Limb (tissue), 2 donors: ENCODE measurements at regions not wholly inside any gene's neighbourhood (a gene's known extent, or its start where the extent isn't known, plus 50 kb on each side); places are given as distances from the start of the nearest gene placed in this dataset.
"Not testable (repeated sequence)": the region's sequence is repeated elsewhere in the genome, so short reads cannot be mapped to it uniquely, and the experiment has no call there.

Experiments used
- DNase-seq, 2 donors: peaks; one replicate each; pipeline ENCODE4 v3.0.0-alpha.2; 2016; ENCODE audit errors: extremely low spot score in 2 of 2

DNA sequence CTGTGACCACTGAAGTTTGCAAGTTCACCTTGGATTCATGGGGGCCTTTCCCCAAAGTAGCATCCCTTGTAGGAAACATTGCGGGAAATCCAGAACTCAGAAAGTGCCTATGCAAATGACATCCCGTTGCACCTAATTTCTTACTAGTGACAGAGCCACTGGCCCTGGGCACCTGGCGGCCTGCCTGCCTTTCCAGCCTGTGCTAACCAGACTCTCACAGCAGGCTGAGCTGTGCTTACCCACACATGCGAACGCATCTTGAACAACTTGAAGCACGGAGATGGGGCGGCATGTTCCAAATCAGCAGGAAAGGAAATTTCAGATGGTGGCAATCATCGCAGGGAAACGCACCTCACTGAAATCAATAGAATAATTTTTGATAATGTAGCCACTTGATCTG is 405.8 kb downstream of the TMEM182 start:
- no peak for DNase-seq

DNA sequence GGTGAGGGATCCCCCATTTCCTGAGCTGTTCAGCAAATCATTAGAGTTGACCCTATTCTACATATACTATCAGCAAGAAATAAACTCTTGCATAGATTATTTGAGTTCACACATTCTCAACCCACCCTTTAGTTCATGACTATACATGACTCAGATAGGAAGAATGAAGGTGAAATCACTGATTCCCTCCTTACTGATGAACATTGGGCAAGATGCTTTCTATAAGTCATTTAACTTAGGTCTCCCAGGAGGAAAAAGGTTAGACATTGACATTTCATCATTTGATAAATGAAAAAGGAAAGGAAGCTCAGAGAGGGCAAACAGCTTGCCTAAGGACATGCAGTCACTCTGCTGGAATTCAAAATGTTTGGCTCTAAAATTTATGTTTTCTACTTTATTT is 408.0 kb downstream of the TMEM182 start:
- no peak for DNase-seq

DNA sequence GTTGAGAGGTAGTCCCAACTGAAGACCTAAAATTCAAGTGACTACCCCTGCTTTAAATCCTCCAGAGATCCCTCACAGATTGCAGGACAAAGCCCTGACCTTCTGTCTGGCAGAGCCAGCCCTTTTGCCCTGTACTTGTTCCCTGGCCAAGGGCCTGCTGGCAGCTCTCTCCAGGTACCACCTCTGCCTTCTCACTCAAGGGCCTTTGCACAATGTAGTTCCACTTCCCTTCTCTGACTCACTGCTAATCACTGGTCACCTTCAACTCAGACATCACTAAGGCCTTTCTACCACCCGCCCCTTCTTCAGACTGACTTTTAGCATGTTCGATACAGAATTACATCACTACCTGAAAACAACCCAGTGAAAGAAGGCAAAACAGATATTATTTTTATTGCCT is 411.0 kb downstream of the TMEM182 start:
- no peak for DNase-seq

DNA sequence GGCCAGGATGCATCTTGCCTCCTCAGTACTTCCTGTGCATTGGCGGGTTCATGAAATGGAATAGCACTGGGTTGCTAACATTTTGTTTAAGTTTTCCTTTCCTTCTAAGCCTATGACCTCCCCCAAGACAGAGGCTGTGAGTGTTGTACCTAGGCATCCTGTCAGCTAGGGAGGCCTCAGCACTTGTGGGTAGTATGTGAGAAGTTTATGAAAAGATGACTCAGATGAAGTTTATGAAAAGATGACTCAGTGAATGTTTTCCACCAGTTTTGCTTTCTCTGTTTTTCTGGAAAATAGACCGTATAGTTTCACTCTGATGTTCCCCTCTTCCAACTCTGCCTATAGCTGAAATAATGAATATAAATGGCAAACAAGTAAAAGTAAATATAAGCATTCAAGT is 412.9 kb downstream of the TMEM182 start:
- DNase-seq: no peak

DNA sequence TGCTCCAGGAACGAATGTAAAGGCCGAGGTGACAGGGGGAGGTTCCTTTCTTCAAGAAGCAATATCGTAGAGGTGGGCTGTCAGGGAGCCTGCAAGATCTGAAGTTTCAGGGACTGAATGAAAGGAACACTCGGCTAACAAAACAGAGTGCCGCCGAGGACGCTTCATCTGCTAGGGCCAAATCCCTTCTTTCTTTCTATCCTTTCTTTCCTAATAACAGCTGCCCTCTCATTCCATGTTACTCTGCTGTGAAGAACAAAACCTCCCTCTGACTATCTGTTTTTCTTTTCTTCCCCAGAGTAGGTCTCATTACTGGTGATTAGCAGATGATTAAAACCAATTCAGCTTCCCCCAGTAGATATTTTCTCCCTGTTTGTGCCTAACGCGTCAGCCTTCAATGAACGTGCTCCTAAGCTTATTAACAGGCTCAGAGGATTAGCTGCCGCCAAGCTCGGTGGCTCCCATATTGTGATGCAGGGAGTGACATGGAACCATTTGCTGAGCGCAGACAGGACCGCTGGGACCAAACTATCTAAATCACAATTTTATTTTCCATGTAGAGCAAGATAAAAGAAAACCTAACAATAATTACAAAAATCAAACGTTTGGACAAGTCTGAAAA is 414.6 kb downstream of the TMEM182 start:
- no peak for DNase-seq

DNA sequence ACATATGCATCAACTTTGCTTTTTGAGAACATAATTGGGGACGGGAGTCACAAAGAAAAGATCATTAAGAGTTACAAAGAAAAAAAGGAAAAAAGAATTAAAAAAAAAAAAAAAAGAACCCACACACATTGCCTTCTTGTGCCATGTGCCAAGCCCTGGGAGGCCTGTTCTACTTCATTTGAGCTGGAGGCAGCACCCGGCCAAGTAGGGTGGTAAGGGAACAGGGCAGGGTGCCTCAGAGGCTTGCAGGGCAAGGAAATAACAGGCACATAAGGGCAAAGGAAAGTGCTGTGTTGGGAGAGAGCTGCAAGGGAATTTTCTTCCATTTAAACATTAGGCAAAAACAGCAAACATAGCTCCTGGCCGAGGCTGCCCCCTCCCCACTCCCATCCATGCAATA is 418.0 kb downstream of the TMEM182 start:
- no peak for DNase-seq

DNA sequence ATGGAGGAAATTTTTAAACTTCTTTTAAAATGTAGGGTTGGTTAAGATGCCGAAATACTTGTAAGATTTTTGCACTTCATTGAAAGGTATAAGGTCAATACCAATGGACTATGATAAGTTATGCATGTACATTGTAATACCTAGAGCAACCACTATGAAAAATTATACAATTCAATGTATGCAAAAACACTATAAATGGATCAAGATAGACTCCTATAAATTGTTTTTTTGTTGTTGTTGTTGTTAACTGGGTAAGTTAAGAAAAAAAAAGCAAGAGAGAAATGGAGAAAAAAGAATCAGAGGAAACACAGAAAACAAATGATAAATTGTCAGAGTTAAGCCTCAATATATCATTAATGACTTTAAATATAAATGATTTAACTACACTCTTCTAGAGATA is 421.2 kb downstream of the TMEM182 start:
- DNase-seq: no peak

DNA sequence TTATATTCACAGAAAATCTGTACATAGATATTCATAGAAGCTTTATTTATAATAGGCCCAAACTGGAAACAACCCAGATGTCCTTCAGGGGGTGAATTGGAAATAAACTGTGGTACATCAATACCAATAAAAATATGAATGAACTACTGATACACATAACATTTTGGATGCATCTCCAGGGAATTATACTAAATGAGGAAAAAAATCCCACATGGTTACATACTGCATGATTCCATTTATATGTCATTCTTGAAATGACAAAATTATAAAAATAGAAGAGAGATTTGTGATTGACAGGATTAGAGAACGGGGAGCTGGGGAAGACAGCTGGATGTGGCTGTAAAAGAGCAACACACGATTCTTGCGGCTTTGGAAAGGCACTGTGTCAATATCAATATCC is 435.0 kb downstream of the TMEM182 start:
- DNase-seq: no peak

DNA sequence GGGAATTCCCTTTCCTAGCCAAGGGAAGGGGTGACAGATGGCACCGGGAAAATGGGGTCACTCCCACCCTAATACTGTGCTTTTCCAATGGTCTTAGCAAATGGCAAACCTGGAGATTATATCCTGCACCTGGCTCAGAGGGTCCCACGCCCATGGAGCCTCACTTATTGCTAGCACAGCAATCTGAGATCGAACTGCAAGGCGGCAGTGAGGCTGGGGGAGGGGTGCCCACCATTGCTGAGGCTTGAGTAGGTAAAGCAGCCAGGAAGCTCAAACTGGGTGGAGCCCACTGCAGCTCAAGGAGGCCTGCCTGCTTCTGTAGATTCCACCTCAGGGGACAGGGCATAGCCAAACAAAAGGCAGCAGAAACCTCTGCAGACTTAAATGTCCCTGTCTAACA is 438.9 kb downstream of the TMEM182 start:
- DNase-seq: not testable (repeated sequence)

DNA sequence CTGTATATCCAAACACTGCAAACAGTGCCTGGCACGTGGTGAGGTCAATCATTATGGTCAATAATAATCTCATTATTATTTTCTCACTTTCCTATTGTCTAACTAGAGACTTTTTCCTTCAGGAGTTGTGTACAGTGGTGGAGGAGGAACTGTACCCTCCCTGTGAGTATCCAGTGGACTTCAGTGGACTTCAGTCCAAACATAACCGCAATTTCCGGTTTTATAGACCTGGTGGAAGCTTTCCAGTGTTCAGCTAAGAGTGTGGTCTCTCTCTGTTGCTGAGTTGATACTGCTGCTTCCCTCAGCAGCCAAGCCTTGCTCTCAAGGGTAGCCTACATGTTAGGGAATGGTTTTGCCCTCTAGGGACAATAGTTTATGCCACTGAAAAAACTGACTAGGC is 447.1 kb downstream of the TMEM182 start:
- DNase-seq: no peak

DNA sequence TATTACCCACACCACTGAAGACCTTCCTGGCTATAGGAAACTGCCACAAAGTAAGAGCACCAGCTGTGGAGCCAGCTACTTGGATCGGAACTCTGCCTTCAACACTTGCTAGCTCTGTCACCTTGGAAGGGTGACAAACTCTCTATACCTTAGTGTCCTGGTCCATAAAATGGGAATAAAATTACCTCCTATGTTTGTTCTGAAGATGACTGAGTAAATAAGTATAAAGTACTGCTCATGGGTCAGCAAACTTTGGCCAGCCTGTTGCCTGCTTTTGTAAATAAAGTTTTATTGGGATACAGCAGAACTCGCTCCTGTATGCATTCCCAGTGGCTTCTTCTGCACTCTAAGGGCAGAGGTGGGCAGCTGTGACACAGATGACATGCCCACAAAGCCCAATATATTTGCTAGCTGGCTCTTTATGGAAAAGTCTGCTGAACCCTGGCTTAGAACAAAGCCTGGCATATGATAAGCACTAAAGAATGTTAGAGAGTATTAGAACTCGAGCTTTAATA is 451.3 kb downstream of the TMEM182 start:
- no peak for DNase-seq

DNA sequence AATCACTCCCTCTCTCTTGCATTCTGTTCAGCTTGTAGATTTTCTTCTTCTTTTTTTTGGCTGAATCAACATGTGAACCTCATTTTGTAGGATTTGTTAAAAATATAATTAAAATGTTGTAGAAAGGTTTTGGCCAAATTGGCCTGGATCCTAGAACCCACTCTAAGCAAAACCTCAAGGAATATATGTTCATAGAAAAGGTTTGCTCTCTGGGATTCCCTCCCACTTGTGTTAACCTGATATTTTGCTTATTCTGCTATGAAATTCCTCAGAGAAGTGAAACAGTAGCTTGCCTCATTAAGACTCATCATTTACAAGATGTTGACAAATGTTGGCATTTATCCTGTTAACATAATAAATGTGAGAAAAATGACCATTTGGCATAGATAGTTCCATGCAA is 456.7 kb downstream of the TMEM182 start:
- DNase-seq: no peak

DNA sequence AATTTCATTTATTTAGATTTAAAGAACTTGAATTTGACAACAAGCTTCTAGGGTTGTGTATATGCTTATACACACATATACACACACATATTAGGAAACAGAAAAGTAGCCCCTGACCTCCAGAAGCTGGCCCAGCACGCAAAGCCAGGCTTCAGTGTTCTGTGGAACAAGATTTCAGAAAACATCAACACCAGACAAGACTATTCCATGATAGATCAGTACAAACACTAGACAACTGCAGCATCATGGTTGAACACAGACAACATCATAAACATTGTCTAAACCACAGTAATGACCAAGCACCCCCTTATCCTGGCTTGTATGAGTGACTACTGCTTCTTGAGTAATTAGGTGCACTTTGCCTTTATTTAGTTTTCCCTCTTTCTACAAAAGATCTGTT is 457.6 kb downstream of the TMEM182 start:
- DNase-seq: no peak

DNA sequence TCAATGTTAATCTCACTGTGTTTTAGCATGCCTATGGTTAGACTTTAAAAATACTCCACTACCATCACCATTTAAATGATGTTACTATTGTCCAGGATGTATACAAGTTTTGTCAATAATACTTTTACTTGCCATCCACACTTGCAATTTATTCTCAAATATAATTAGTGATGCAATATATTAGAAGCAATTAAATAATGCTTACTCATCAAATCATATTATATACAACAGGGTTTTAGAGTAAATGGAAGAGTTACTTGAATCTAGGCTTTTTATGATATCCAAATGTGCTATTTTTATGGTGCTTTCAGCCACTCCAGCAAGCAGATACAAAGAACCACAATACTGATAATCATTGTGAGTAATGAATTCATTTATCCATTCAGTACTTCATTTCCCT is 461.1 kb downstream of the TMEM182 start:
- DNase-seq: no peak

DNA sequence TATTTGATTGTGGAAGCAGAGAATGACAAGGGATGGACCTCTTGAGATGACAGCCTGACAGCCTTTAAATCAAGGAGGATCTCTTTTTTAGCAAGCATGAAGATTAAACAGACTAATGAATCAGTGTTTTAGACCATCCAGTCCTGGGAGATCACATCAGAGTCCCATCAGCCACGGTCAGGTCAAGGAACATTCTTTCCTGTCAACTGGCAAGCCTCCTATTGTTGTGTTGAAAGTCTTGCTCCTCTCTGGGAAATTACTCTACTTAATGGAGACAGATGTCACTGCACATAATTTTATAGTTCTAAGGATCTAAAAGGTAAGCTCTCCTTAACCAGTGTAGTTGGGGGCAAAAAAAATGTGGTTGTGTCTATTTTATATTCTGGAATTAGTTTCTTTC is 469.0 kb downstream of the TMEM182 start:
- no peak for DNase-seq

DNA sequence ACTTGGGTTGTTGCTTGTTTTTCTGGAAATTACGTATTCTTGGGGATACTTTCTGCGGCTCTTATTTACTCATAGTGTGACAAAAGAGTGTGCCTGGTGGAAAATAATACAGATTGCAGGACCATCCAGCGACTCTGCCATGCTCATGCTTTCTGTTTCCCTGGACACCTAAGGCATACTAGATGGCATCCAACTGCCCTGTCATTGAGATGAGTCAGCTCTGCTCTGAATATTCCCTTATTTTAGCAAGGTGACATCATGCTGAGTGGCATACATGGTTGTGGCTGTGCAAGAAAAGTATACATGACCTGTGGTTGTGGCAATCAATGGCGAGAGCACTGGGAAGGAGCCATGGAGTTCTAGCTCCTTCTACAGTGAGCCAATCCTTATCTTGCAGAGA is 471.0 kb downstream of the TMEM182 start:
- no peak for DNase-seq

DNA sequence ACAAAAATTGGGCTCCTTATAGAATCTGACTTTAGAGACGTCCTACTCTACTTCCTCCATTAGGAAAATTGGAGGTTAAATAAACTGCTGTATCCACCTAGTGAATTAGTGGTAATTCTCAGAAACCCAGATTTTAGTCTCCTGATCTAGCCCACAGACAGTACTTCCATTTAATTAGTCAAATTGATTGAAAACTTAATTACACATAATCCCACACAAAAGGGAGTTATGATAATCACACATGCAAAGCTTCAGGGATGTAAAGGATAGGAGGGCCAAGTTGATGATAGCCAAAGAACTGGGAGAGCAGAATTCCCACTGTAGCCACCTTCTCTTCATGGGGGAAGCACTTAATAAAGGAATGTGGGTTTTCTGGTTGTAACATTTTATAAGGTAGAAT is 471.9 kb downstream of the TMEM182 start:
- DNase-seq: no peak

DNA sequence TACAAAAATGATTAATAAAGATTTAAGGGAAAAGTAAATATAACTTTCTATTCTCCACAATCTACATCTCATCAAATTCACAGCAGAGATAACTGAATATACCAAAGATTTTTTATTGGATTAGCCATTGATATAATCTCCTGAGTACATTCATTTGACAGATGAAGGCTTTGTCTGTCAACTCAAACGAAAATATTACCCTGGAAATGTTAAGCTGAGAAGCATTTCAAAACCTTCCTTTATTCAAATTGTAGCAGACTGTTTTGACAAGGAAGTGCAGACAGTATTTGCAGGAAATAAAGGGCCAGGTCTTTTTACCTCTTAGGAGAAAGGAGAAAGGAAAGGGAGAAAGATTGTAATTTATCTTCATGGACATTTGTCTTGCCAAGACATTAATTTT is 473.5 kb downstream of the TMEM182 start:
- DNase-seq: no peak

DNA sequence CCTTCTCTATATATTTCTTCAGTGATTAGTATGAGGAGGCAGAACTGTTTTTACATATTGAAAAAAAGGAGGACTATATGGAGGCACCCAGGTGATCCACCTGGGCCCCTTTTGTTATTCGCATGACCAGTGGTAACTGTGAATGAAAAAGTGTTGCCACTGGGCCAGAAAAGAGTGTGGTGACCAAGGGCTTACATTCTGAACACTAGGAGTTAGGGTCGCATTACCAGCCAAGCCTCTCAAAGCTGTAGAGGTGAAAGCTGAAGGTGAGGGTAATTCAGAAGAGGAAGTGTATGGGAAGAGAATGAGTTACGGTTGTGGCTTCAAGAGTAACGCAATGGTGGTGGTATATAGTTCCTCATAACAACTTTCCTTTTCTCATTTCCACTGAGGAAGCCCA is 487.6 kb downstream of the TMEM182 start:
- no peak for DNase-seq

DNA sequence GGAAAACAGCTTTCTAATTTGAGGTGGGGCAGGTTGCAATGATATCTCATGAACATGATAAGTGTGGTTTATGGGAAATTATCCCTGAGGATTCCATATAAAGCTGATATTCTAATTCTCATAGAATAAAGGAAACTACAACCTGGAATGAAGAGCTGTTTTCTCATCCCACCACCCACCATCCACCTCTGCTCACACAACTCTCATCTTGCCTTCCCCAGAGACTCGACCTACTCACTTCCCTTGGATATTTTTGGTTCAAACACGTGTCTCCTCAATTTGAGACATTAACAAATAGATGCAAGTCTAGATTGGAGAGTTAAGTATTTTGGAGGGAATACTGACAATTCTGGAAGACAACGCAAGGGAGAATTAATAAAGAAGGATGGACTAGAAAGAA is 490.9 kb downstream of the TMEM182 start:
- DNase-seq: no peak

DNA sequence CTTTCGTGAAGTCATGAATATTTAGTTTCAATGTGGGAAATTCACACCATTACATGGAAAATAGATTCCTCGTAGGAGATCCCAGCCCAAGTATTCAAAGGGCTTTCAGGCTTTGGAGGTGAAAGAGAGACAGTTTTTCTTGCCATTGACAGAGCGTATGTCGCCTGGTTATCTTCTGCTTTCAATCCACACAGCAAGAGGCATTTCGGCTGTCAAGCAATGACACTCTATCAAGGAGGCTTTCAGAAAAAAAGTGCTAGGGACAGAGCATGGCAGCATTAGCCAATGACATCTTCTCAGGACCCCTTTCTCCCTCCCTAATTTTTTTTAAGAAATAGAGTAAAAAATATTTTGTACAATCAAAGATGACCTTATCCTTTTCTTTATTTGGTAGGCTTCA is 492.8 kb downstream of the TMEM182 start:
- no peak for DNase-seq

DNA sequence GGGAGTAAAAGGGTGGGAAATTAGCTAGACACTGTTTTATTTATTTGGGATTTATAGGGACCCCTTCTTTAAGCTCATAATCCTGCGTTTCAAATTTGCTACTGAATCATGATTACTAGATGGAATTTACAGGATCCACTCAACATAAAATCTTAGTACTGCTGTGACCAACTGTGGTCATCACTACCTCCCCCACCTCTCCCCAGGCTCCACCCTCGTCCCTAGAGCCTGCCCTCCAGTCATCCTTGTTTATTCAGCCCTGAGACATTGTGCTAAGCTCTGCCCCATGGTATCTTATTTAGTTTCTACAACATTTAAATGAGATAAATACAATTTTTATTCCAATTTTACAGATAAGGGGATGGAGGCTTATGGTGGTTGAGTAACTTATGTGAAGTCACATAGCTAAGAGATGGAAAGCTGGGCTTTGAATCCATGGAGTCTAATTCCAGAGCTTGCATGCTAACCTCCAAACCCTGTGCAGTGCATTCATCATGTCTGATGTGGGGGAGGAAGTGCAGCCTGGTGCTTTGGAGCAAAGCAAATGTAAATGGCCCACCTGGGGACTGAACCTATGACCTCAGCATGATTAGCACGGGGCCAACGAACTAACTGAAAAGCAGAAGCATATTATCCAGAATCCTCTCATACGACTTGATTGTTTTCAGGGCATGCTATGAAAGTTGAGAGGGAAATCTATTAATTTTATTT is 502.4 kb downstream of the TMEM182 start:
- DNase-seq: no peak

DNA sequence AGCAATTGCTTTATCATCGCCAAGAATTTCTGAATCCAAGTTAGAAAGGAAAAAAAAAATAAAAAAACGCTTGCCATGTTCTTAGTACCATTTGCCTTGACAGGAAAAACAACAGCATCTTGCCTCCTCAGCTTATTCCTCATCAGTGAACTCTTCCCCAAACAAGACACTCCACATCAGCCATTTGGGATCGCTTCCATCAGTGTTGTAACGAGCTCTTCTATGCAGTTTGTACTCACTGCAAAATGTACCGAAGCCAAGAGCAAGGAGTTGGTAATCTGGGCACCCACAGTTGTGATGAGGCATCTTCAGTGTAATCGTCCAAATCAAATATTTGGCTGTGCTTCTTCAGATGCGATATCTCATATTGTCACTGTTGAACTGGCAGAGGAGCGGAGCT is 503.7 kb downstream of the TMEM182 start:
- no peak for DNase-seq
